ENCODE measurements at regions not wholly inside any gene's neighbourhood (a gene's known extent, or its start where the extent isn't known, plus 50 kb on each side); places are given as distances from the start of the nearest gene placed in this dataset.

DNA sequence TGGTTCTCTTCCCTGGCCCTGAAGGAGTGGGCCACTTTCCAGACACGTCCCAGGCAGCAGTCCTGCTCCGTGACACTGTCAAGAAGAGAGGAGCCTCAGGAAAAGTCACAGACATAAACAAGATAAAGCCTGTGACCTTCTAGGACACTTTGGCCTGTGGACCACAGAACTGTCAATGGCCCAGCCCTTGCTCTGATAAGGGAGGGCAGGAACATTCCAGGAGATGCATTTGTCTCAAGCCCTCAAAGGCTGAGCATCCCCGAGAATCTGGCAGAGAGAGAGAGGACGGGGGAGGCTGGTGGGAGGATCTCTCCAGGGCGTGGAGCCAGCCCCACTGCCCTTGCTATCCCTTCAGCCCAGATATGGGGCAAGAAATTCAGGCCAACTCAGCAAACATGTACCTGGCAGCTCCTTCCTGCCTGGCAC, 476.4 kb downstream of the INSC start:
- TF ChIP-seq POLR2AphosphoS5 (IDR thresholded peaks at IDR 0.05; ENCODE audit: low read depth, low read length): no peak
- no peak for TF ChIP-seq REST (IDR thresholded peaks at IDR 0.05; ENCODE audit: insufficient read depth in 1 of 2, low read depth in 2 of 2, low read length in 2 of 2)
- TF ChIP-seq TAF1 (IDR thresholded peaks at IDR 0.05; ENCODE audit: borderline replicate concordance, insufficient read depth, low read length): no peak
- no peak for TF ChIP-seq SIN3A (IDR thresholded peaks at IDR 0.05; ENCODE audit: borderline replicate concordance, insufficient read depth, low read length)
